HG03066 (cell line): ENCODE measurements at regions not wholly inside any gene's neighbourhood (a gene's known extent, or its start where the extent isn't known, plus 50 kb on each side); places are given as distances from the start of the nearest gene placed in this dataset.
"Not testable (repeated sequence)": the region's sequence is repeated elsewhere in the genome, so short reads cannot be mapped to it uniquely, and the experiment has no call there.

Experiments
- ATAC-seq: cut with Tn5 transposase; IDR thresholded peaks from one replicate; pipeline ENCODE4 v1.9.1; 2021; ENCODE audit warnings: low read depth; ENCODE audit not compliant: unreplicated experiment

DNA sequence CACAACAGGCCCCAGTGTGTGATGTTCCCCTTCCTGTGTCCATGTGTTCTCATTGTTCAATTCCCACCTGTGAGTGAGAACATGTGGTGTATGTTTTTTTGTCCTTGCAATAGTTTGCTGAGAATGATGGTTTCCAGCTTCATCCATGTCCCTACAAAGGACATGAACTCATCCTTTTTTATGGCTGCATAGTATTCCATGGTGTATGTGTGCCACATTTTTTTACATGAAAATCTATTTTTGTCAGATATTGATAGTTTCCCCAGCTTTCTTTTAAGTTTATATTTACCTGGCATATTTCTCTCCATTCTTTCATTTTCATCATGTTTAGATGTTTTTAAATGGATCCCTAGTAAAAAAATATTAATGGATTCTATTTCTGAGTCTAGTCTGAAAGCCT is 264.2 kb upstream of the UGT8 start:
- ATAC-seq: not testable (repeated sequence)

DNA sequence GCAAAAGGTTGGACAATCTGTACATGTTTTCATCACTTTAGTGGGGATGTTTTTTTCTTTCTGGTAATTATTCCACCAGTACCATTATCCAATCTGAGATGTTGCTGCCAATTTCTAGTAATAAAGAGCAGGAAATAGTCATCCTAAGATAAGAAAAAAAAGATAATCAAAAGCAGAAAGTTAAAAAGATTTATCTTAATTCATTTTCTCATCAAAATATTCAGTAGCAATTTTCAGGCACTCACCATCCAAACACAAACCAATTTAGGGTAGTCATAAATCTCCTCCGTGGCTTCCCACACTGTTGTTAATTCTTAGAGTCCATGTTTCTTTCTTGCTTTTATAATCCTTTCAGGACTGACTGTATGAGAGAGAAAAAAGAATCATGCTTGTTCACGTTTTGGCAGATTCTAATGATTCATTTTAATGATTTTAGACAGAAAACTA is 263.7 kb upstream of the UGT8 start:
- no peak for ATAC-seq

DNA sequence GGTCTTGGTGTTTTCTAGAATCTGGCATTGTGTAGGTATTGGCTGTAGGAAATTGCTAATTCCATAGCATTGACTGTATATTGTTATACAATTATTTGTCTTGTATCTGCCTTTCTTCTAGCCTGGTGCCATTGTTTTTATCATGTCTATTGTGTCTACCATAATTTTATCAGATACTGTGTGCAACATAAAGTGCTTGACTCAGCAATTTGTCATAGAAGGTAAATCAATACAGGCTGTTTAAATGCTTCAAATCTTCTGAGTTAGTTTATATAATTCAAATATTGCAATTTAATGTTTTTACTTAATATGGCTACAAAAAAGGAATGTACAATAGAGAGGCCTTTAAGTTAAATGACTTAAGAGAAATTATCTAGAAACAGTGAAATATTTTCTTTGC is 263.3 kb upstream of the UGT8 start:
- no peak for ATAC-seq

DNA sequence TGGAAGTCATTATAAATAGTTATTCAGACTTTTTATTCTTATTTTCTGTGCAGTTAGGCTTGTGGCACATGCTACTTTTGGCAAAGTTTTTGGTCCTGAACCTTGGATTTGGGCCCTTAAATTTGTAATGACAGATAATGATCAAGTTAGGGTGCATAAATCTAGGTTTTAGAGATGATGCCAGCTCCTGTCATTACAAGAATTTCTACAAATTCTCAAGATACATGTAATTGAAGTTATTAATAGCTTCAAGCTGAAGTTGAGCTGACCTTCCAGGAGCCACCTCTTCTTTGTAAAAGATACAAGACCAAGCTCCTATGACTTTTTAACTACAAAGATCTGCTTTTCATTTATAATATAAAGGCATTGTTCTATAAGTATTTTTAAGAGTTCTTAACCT is 255.6 kb upstream of the UGT8 start:
- no peak for ATAC-seq

DNA sequence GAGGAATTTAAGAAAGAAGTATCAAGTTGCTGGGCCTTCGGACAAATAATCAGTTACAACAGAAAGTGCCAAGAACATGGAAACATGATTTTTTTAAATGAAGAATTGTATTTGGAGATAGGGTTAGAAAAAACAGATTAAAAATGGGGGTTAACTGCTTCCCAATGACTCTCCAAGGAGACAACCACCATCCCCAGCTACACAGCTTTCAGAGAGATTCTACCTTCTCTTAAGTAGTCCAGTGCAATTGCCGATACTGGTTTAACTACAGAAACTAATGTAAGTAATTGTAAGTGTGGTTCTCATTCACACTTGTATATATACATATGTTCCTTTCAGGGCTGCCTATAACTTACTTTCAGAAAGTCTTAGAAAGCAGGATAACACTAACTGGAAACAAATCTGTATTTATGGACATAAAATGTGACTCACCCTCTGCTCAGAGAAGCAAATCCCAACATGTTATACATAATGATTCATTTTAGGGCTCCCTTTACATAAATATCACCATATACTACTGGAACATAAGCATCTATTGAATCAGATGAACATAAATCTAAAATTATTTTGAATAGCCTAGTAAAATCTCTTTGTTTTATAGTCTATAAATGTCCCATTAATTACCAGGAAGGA is 248.9 kb upstream of the UGT8 start:
- ATAC-seq: no peak

DNA sequence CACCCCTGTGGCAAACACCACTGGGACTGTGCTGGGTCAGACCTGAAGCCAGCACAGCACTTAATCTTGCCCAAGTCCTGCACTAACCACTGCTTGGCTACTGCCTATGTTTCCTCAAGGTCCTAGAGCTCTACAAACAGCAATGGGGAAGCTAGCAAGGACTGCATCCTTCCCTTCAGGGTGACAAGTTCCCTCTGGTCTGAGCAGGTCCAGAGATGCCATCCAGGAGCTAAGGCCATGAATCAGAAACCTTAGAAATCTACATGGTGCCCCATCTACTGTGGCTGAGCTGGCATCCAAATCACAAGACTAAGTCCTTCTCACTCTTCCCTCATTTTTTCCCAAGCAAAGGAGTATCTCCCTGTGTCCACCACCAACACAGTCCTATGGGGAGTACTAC is 239.7 kb upstream of the UGT8 start:
- no peak for ATAC-seq

DNA sequence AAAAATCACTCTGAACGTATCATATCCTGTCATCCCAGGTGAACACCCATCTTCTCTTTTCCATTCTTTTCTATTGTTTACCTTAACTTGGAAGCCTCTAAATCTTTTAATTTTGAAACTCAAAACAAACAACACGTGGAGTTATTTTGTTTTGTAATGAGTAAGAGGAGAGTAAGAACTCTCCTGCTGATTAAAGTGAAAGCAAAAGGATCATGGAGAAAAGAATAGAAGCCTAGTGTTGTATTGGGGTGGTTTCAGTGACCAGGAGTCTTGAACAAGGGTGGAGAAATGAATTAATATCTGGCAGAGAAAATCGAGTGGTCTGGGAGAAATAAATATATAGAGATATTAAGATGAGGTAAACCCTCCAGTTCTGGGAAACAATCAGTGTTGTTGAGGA is 237.4 kb upstream of the UGT8 start:
- ATAC-seq: no peak

DNA sequence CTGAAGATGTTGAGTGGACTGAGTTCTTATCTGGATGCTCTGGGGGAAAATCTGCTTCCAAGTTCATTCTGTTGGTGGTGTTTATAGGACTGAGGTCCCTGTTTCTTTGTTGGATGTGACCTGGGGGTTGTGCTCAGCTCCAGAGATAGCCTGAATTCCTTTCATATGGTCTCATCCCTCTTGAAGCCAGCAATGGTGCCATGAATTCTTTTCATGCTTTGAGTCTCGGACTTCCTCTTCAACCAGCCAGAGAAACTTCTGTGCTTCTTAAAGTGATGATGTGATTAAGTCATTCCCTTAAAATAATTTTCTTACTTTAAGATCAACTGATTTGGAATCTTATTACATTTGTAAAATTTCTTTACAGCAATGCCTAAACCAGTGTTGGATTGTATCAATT is 233.8 kb upstream of the UGT8 start:
- no peak for ATAC-seq

DNA sequence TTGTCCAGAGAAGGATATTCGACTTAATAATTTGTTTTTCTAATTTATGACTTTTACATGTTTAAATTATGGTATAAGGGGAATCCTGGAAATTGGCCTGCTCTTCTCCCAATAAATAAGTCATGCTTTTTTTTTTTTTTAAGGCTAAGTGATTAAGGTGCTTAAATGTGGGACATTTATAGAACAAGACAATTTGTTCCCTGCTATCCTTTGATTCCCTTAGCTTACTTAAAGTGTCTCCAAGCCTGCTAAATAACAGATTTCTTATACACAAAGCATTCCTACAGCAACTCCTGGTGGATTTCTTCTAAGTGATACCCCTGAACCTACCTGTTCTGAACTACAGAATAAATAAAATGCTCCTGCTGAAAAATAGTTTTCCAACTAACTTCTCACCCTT is 233.0 kb upstream of the UGT8 start:
- no peak for ATAC-seq

DNA sequence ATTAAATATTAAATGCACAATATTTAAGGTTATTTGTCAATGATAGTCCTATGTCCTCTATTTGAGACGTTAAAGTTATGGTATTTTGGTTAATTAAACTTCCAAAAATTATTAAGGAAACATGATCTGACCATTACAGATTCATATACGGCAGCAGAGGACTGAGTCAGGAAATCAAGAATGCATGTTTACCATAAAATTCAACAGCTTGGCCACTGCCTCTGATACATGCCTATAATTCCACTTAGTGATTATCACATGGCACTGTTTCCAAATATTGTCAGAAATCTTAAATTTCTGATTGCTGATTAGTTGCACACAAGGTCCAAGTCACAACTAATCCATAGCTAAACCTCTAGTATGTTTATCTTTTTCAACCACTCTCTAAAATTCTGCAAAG is 232.2 kb upstream of the UGT8 start:
- no peak for ATAC-seq

DNA sequence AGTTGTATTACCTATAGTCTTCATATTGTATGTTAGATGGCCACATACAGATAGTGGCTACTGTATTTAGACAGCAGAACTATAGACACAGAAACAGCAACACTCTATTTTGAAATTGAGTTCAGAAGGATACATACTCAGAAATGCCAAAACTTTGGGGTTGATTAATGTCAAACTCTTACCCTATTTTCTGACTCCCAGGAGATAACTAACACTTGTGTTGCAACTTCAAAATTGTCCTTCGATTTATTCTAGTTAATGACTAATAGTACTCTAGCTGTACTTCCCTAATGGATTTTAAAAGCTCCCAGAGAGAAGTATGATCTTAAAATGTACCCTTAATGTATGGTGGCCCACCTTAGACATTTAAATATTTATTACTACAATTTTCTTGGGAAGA is 229.9 kb upstream of the UGT8 start:
- no peak for ATAC-seq

DNA sequence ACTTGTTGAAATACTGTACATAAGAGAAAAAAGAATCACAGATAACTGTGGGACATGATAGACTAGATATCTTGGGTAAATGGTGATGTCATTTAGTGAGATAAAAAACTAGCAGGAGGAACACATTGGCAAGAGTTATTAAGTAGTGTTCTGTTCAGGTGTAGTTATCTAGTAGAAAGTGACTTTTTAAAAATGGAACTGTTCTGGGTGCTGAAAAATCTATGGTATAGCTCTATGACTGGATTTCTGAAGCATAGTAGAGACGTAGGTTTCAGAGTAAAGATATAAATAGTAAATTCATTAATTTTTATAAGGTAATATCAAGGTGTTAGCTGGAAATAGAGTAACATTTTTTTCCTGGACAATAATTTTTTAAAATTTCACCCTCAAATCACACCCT is 225.1 kb upstream of the UGT8 start:
- no peak for ATAC-seq

DNA sequence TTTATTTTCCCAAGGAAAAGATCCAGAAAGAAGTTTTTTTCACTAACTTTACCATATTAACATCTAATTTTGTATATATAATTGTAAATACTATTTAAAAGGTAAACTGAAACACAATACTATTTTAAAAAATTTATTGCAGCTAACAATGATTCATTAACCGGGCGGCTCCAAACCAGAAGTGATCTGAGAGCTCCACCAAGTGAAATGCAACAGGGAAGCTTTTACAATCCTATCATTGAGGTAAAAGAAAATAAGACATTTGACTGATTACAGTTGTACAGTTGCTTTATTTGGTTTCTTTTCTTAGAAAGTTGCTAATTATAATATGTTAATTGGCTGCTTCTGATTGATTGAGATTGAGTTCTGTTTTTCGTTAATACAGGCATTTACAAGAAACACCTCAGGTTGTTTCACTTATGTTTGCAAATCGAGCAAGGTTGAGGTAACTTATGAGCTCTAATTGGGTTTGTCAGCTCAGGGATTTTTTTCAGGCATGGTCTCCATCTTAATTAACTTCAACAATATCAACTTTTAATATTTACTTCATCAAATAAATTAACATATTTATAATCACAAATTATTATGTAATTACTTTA is 220.2 kb upstream of the UGT8 start:
- ATAC-seq: no peak

DNA sequence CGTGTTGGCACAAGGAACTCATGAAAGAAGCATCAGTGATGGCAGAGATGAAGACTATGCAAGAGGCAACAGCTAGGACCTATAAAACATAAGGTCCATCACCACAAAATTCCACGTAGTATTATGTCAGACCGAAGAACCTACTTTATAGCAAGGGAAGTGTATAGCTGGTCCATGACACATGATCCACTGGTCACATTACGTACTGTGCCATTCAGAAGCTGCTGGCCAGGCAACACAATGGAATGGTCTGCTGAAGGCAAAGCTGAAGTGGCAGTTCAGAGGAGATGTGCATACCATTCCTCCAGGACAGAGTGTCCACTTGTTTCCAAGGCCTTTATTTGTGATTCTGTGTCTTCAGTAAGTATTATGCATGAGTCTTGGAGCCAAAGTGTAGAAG is 215.5 kb upstream of the UGT8 start:
- no peak for ATAC-seq

DNA sequence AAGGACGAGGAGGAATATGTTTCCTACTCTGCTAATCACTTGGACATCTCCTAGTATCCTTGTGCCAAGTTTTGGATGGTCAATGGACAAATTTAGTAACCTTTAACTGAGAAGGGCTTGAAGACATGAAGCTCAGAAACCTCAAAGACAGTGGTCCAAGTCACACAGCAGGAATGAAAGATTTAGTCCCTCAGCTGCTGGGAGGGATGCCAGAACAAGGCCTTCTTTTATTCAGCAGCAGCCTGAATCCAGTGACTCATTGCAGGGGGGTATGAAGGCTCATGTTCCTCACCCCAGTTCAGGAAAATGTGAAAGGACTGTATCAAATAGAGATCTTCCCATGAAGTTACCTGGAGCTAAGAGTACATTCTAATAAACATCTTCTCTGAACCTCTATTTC is 214.9 kb upstream of the UGT8 start:
- ATAC-seq: no peak

DNA sequence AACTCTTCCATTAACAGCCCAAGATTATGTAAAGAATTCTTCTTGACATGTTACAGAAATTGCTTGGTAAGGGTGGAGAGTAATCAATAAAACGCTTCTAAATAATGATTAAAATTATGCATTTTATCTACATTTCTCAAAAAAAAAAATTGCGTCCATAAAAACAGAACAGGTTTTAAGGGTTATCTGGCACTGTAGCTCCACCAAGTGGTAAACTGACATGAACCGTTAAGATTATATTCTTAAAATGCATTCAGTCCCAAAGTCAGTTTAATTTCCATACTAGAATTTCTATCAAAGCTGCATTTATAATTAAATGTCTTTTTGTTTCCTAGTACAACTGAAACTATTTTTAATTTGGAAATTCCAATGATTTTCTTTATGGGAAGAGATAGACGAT is 214.0 kb upstream of the UGT8 start:
- ATAC-seq: no peak

DNA sequence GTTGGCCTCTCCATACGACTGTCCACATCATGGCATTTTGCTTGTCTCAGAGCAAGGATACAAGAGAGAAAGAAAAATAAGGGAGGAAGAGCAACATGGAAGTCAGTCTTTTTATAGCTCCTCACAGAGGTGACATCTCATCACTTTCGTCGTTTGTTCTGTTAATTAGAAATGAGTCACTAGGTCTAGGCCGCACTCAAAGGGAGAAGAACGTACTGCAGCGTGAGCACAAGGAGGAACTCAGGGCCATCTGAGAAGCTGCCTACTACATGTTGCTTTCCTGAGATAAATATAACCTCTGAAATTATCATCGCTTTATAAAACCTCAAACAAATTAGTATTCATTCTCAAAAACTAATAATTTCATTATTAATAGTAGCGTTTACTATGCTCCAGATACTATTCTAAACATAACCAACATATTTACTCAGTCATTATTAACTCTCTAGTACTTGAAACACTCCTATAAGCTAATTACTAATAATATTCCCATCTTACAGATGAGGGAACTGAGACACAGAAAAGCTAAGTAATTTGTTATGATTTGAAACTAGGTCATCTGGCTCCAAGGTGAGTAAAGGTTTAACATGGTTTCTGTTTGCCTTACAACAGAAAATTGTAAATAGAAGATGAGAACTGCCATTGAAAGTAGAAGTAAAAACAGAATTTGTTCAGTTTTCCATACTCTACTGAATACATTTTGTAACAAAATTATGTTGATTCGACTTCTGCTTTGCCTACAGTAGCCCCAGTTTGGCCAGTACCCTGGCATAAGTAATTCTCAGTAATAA is 213.2 kb upstream of the UGT8 start:
- no peak for ATAC-seq

DNA sequence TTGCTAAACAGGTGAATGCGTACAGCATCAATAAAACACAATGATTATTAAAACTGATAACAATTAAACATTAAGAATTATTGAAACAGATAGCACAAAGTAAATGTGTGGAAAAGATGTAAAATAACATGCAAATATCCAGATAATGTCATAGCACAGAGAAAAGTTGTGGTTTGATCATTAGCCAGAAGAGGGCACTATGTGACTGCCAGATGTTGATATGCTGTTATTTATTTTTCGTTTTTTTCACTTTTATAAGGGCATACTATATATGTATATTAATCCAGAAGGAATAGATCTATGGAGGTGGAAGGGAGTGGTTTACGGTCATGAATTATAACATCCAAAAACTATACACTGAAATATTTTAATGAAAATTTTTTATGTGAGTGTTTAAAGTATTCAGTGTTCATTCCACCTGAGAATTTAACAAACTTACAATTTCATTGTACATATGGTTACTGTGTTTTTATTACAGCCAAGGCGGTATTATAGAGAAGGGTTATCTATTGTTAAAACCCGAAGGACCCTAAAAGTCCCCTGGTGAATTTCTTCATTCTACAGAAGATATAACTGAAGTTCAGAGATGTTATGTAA is 211.9 kb upstream of the UGT8 start:
- no peak for ATAC-seq

DNA sequence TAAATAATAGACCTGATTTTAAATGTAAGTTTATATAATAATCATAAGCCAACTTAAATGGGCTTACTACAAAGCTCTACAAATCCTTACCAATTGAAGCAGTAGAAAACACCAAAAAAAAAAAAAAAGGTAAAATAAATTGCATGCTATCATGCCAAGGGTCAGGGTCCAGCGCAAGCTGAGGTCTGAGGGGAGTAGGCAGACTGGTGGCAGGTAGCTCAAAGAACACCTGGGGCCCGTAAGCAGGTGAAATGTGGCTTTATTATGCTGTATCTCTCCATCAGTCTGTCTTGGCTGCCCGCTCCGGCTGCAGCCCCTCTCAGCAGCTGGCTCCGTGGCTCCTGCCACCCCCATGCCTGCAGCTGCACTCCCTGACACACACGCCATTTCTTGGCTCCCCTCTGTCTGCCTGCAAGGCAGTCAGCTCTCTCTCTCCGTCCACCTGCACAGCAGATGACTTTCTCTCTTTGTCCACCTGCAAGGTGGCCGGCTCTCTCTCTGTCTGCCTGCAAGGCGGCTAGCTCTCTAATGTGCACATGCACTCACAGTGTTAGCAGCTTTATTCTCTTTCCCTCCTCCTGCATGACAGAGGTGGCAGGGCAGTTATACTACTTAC is 209.4 kb upstream of the UGT8 start:
- no peak for ATAC-seq

DNA sequence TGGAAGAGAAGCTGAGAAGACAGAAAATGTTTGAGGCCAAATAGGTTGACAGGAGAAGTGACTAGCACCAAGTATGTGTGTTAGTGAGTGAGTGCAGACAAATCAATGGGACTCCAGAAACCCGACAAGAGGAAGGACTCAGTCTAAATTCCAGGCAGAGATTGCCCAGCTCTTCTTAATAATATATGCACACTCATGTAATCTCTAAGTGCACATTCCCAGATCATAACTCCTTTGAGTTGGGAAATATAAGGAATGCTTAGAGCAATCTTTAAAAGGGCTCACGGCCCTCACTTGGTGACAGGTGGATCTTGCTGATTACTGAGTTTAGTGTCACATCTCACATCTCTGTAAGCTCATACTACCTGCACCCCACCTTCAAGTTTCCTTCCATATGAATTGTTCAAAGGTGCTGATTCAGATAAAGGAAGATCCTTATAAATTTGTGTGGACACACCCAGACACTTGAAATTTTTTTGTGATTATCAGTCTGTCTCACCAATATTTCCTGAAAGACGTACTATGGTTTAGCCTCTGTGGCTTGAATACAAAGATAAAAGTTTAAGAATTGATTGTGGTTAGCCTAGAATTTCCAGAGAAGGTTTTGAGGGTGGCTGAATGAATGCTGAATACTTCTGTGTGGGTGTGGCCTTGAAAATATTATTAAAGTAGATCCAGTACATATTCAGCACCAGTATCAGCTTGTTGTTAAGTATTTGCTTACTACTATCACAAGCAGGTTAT is 205.1 kb upstream of the UGT8 start:
- no peak for ATAC-seq

DNA sequence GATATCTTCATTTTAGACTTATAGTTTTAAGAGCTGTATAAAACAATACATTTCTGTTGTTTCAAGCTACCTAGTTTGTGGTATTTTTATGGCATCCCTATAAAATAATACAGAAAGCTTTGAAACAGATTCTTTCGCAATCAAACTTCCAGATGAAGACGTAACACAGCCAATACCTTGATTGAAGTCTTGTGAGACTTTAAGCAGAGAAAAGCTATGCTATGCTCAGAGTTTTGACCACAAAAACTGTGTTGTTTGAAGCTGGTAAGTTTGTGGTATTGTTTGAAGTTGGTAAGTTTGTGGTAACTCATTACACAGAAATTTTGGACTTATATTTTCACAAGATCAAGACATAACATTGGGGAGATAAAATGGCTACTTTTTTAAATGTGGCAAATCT is 201.8 kb upstream of the UGT8 start:
- ATAC-seq: no peak
